Keratinocyte (primary cell): ENCODE measurements at regions not wholly inside any gene's neighbourhood (a gene's known extent, or its start where the extent isn't known, plus 50 kb on each side); places are given as distances from the start of the nearest gene placed in this dataset.

ENCODE experiments used
- DNase-seq: peaks from one replicate; pipeline ENCODE4 v3.0.0-alpha.2; 2011; ENCODE audit warnings: low read depth, missing footprints, low spot score
- FAIRE-seq: peaks from 2 replicates; lab custom pipeline; 2011; peaks lifted over from hg19 to GRCh38; lab: Jason Lieb, UNC
- H2AFZ ChIP-seq: 2 replicates; pipeline ENCODE4 v1.6.0; 2012; ENCODE audit warnings: low read length, control low read depth, inconsistent platforms; ENCODE audit not compliant: control insufficient read depth
- H3K27ac ChIP-seq: 2 replicates; pipeline ENCODE4 v1.5.1; 2011; ENCODE audit warnings: low read length; ENCODE audit not compliant: control insufficient read depth, insufficient read depth
- H3K27me3 ChIP-seq: 3 replicates; pipeline ENCODE4 v1.6.0; 2011; ENCODE audit warnings: low read length; ENCODE audit not compliant: control insufficient read depth, insufficient read depth; ENCODE audit errors: extremely low read depth
- H3K36me3 ChIP-seq, 2 experiments: 2 replicates in 1 of 2; 3 replicates in 1 of 2; pipeline ENCODE4 v1.5.1; 2011; ENCODE audit warnings: low read length in 2 of 2, mild to moderate bottlenecking in 1 of 2; ENCODE audit not compliant: control insufficient read depth in 2 of 2, insufficient read depth in 2 of 2; ENCODE audit errors: extremely low read depth in 1 of 2
- H3K4me1 ChIP-seq: 3 replicates; pipeline ENCODE4 v1.5.1; 2011; ENCODE audit warnings: low read length; ENCODE audit not compliant: control insufficient read depth, insufficient read depth; ENCODE audit errors: extremely low read depth
- H3K4me2 ChIP-seq: 3 replicates; pipeline ENCODE4 v1.6.0; 2011; ENCODE audit warnings: low read depth, low read length; ENCODE audit not compliant: control insufficient read depth, insufficient read depth; ENCODE audit errors: extremely low read depth
- H3K4me3 ChIP-seq, 3 experiments: fragments of 200-600 bp in 1 of 3; sonication (generic) in 1 of 3; 2 replicates in 2 of 3; 3 replicates in 1 of 3; pipeline ENCODE4 v1.5.1; 2011 to 2016; ENCODE audit warnings: low read length in 3 of 3, mild to moderate bottlenecking in 3 of 3, control low read depth in 2 of 3, inconsistent platforms in 1 of 3, low read depth in 1 of 3, mixed read lengths in 1 of 3, mixed run types in 1 of 3, moderate library complexity in 1 of 3; ENCODE audit not compliant: control insufficient read depth in 2 of 3, insufficient read depth in 2 of 3; ENCODE audit errors: extremely low read depth in 1 of 3
- H3K79me2 ChIP-seq: 2 replicates; pipeline ENCODE4 v1.6.0; 2012; ENCODE audit warnings: low read length; ENCODE audit not compliant: control insufficient read depth, insufficient read depth
- H3K9ac ChIP-seq: 3 replicates; pipeline ENCODE4 v1.6.0; 2011; ENCODE audit warnings: low read length; ENCODE audit not compliant: control insufficient read depth, insufficient read depth; ENCODE audit errors: extremely low read depth
- H3K9me1 ChIP-seq: 3 replicates; pipeline ENCODE4 v1.6.0; 2011; ENCODE audit warnings: low read length; ENCODE audit not compliant: control insufficient read depth, insufficient read depth; ENCODE audit errors: extremely low read depth
- H3K9me3 ChIP-seq: 2 replicates; pipeline ENCODE4 v1.5.1; 2012; ENCODE audit warnings: low read depth, low read length; ENCODE audit not compliant: control insufficient read depth
- H4K20me1 ChIP-seq: 3 replicates; pipeline ENCODE4 v1.6.0; 2011; ENCODE audit warnings: low read length; ENCODE audit not compliant: control insufficient read depth, insufficient read depth; ENCODE audit errors: extremely low read depth
- CTCF ChIP-seq, 3 experiments: IDR thresholded peaks in 1 of 3; conservative IDR thresholded peaks in 1 of 3; optimal IDR thresholded peaks in 1 of 3; 2 replicates in 2 of 3; 3 replicates in 1 of 3; pipeline versions ENCODE3 to v1.5.1; 2011; ENCODE audit warnings: low read length in 3 of 3, mild to moderate bottlenecking in 3 of 3, moderate library complexity in 2 of 3, control low read depth in 1 of 3, inconsistent platforms in 1 of 3; ENCODE audit not compliant: insufficient read depth in 2 of 3; ENCODE audit errors: extremely low read depth in 1 of 3
- EZH2 ChIP-seq: IDR thresholded peaks from one replicate; pipeline ENCODE4 v1.6.1; 2012; ENCODE audit warnings: inconsistent platforms, mild to moderate bottlenecking, low read length, moderate library complexity
- dilution Hi-C: fragments of 300-500 bp; cut with MboI; formaldehyde crosslinking; loops from one replicate; pipeline ENCODE4 v1.7.0; 2020; ENCODE audit warnings: low sequenced_read_pairs; ENCODE audit not compliant: extremely low pct_ligation_motif_present

- no peak overlapping the region for H3K27ac ChIP-seq
- no peaks in the 10 kb centered on the region for H3K79me2 ChIP-seq
- no peak overlapping the region for H3K4me3 ChIP-seq
- H3K27me3 ChIP-seq = no peaks in the 10 kb centered on the region
- no peak overlapping the region for H3K4me2 ChIP-seq
- H3K9ac ChIP-seq = no peak overlapping the region
- H3K9me3 ChIP-seq = no peaks in the 10 kb centered on the region
- no peaks in the 10 kb centered on the region for H3K4me1 ChIP-seq
- no peaks in the 10 kb centered on the region for H4K20me1 ChIP-seq
- H3K9me1 ChIP-seq = no peaks in the 10 kb centered on the region
- FAIRE-seq (no peak), DNase-seq (no peak)
- H3K36me3 ChIP-seq = no peaks in the 10 kb centered on the region
- dilution Hi-C loops = no loop called here
- no peak overlapping the region for H2AFZ ChIP-seq
- TF ChIP-seq CTCF (optimal IDR thresholded peaks at IDR 0.05 in 1 of 3, IDR thresholded peaks at IDR 0.05 in 1 of 3, conservative IDR thresholded peaks at IDR 0.05 in 1 of 3; ENCODE audit: extremely low read depth in 1 of 3, insufficient read depth in 2 of 3, low read length in 3 of 3) (no peak), EZH2 (no peak)
Observed at GRCh38 chr3:177257625-177258024, 60.3 kb upstream of the TBL1XR1 start.

- no peak for DNase-seq
- Histone ChIP-seq H3K4me1 (no peaks in the 10 kb centered on the region), H3K36me3 (no peaks in the 10 kb centered on the region), H3K9ac (no peak overlapping the region), H3K27ac (no peak overlapping the region), H3K27me3 (no peaks in the 10 kb centered on the region), H2AFZ (no peak overlapping the region), H3K9me1 (no peaks in the 10 kb centered on the region), H4K20me1 (no peaks in the 10 kb centered on the region), H3K9me3 (no peaks in the 10 kb centered on the region), H3K4me2 (no peak overlapping the region), H3K4me3 (no peak overlapping the region), H3K79me2 (no peaks in the 10 kb centered on the region)
- no peak for FAIRE-seq
- TF ChIP-seq EZH2 (no peak), CTCF (optimal IDR thresholded peaks at IDR 0.05 in 1 of 3, IDR thresholded peaks at IDR 0.05 in 1 of 3, conservative IDR thresholded peaks at IDR 0.05 in 1 of 3; ENCODE audit: extremely low read depth in 1 of 3, insufficient read depth in 2 of 3, low read length in 3 of 3) (no peak)
- dilution Hi-C loops = no loop called here
Observed at GRCh38 chr3:177262396-177262795, 65.1 kb upstream of the TBL1XR1 start.
